Testis (tissue), 2 donors: ENCODE measurements at regions not wholly inside any gene's neighbourhood (a gene's known extent, or its start where the extent isn't known, plus 50 kb on each side); places are given as distances from the start of the nearest gene placed in this dataset.

Experiments
- DNase-seq: peaks from one replicate; pipeline ENCODE4 v3.0.0-alpha.2; 2019
- H3K27ac ChIP-seq, 2 donors: fragments of 200-600 bp; sonication (generic); one replicate each; pipeline ENCODE4 v1.5.1; 2019
- H3K27me3 ChIP-seq: fragments of 200-600 bp; sonication (generic); one replicate; pipeline ENCODE4 v1.5.1; 2019
- H3K36me3 ChIP-seq: fragments of 200-600 bp; sonication (generic); one replicate; pipeline ENCODE4 v1.5.1; 2017; ENCODE audit warnings: low read depth; ENCODE audit errors: missing control alignments
- H3K4me1 ChIP-seq: fragments of 200-600 bp; sonication (generic); one replicate; pipeline ENCODE4 v1.5.1; 2019
- H3K4me3 ChIP-seq, 2 donors: fragments of 200-600 bp; sonication (generic); one replicate each; pipeline ENCODE4 v1.5.1; 2017 to 2019
- H3K9me3 ChIP-seq: fragments of 200-600 bp; sonication (generic); one replicate; pipeline ENCODE4 v1.5.1; 2017
- POLR2A ChIP-seq: fragments of 450-650 bp; IDR thresholded peaks from one replicate; pipeline ENCODE4 v1.6.1; 2017; ENCODE audit warnings: antibody characterized with exemption, mild to moderate bottlenecking, moderate library complexity
- WGBS, 2 donors: methylation state at CpG; one replicate each; pipeline ENCODE4 v1.1.5; 2018; 5-methylcytosine and 5-hydroxymethylcytosine counted together
- intact Hi-C: fragments of 100-400 bp; cut with DNase I; formaldehyde crosslinking; loops from one replicate; pipeline ENCODE4 v1.15.1; 2023; ENCODE audit warnings: low total_unique reads
- TF ChIP-seq, protein P1 (sequence below), 3 experiments: fragments of 450-650 bp in 2 of 3; fragments of 200-600 bp in 1 of 3; sonication (generic) in 1 of 3; IDR thresholded peaks; one replicate each; pipeline ENCODE4 v1.5.1; 2016 to 2019; ENCODE audit warnings: antibody characterized with exemption in 3 of 3, mild to moderate bottlenecking in 2 of 3, moderate library complexity in 1 of 3

DNA sequence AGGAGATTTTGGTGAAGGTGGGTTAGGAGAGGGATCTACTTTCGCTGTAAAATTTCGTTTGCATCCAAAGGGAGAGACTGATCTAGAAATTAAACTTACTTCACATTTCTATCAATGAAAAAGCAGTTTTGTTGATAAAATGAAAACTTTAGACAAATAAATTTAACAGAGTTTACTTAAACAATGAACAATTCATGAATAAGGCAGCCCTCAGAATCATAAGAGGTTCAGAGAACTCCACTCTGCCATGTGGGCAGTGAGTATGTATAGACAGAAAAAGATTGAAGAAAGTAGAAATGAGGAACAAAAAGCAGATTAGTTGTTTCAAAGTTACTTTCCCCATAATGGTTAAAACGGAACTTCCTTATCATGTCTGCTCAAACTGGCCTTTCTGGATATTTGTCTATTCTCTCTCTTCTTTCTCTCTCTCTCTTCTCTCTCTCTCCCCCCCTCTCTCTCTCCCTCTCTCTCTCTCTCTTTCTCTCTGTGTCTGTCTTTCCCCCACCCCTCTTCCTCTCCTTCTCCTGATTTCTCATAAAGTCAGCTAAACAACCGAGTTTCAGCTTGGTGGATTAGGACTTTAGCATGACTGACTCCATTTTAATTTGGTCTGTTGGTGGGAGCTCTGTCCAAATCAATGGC lies 248.9 kb downstream of the TJP1 start:
- Histone ChIP-seq H3K27me3 (no peaks in the 10 kb centered on the region), H3K27ac (no peak overlapping the region), H3K4me1 (peaks cover 3% of the 10 kb centered on the region), H3K9me3 (no peaks in the 10 kb centered on the region), H3K36me3 (no peaks in the 10 kb centered on the region), H3K4me3 (no peak overlapping the region)
- TF ChIP-seq, protein P1, sequence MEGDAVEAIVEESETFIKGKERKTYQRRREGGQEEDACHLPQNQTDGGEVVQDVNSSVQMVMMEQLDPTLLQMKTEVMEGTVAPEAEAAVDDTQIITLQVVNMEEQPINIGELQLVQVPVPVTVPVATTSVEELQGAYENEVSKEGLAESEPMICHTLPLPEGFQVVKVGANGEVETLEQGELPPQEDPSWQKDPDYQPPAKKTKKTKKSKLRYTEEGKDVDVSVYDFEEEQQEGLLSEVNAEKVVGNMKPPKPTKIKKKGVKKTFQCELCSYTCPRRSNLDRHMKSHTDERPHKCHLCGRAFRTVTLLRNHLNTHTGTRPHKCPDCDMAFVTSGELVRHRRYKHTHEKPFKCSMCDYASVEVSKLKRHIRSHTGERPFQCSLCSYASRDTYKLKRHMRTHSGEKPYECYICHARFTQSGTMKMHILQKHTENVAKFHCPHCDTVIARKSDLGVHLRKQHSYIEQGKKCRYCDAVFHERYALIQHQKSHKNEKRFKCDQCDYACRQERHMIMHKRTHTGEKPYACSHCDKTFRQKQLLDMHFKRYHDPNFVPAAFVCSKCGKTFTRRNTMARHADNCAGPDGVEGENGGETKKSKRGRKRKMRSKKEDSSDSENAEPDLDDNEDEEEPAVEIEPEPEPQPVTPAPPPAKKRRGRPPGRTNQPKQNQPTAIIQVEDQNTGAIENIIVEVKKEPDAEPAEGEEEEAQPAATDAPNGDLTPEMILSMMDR (IDR thresholded peaks at IDR 0.05): no peak
- TF ChIP-seq POLR2A: no peak
- no peak for DNase-seq
- intact Hi-C loops: no loop called here
- WGBS, 2 donors: 65 to 81% methylated on average over 4 of the region's 4 CpGs

DNA sequence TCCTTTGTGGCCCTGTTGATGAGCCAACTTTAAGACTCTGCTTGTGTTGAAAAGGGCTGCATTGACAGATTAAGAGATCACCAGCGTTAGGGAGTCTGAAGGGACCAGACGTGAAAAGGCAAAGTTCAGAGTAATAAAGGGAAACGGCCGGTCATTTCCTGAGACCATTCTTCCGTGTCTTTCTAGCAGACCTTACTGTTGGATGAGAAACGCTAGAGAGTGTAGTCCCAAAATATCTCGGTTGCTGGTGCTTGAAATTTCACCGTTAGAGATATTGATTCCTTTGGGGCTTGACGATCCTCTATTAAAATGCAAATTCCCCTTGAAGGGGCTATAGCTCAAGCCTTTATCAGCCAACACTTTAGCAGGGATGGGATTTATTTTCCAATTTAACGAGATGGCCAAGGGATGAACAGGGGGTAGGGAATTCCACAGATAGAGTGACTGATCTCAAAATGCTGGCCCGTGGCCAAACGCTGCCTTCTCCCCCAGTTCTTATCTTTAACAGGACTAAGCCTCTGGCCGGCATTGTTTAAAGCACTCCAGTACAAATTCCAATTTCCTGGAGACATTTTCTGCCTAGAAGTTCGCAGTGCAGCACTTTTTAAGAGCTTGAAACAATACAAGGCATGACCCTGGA lies 250.4 kb downstream of the TJP1 start:
- Histone ChIP-seq H3K36me3 (no peaks in the 10 kb centered on the region), H3K9me3 (no peaks in the 10 kb centered on the region), H3K4me3 (no peak overlapping the region), H3K27me3 (no peaks in the 10 kb centered on the region), H3K27ac (no peak overlapping the region), H3K4me1 (peaks cover 3% of the 10 kb centered on the region)
- TF ChIP-seq, protein P1 (IDR thresholded peaks at IDR 0.05): no peak
- TF ChIP-seq POLR2A: no peak
- intact Hi-C loops: no loop called here
- DNase-seq: peak; percentile 53
- 1% methylated on average over 14 of the region's 14 CpGs for WGBS, 2 donors

DNA sequence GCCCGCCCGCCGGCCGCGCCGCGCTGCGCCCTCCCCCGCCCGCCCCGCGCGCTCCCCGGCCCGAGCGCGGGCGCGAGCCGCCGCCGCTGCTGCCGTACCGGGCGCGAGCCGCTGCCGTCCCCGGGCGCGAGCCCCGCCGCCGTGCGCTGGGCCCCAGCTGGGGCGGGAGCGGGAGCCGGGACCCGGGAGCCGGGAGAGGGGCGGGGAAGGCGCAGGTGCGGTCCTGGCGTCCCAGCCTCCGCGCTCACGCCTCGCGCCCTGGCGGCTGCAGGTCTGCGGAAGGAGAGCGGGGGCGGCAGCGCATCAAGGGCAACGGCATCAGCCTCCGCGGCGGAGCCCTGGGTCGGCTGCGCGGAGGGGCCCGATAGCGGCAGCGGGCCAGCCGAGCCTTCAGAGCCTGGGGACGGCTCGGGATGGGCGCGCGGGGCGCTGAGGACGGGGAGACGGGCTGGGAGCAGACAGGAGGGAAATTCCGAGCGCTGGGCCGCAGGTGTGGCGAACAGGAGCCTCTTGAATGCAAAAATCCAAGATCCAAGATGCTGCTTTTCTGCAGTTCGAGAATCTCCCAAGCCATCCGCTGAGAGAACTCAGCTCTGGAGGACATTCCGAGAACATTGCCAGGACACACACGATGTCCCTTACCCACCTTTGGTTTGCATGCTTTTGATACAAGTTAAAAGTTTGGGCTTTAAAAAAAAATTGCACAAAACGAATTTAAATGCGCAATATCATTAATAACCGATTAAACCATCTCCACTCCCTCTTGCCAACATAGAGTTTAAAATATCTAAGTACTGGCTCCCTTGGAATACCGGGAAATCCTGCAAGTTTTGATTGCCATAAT lies 251.1 kb downstream of the TJP1 start:
- Histone ChIP-seq H3K4me1 (peaks cover 3% of the 10 kb centered on the region), H3K36me3 (no peaks in the 10 kb centered on the region), H3K9me3 (no peaks in the 10 kb centered on the region), H3K27ac (peak overlapping the region in 1 of 2 donors; percentile 12), H3K4me3 (peak overlapping the region; percentile 44 to 58), H3K27me3 (no peaks in the 10 kb centered on the region)
- TF ChIP-seq, protein P1 (IDR thresholded peaks at IDR 0.05): no peak
- no peak for TF ChIP-seq POLR2A
- peak; percentile 64 for DNase-seq
- intact Hi-C loops: no loop called here
- WGBS, 2 donors: 1% methylated on average over 8 to 69 of the region's 85 CpGs

DNA sequence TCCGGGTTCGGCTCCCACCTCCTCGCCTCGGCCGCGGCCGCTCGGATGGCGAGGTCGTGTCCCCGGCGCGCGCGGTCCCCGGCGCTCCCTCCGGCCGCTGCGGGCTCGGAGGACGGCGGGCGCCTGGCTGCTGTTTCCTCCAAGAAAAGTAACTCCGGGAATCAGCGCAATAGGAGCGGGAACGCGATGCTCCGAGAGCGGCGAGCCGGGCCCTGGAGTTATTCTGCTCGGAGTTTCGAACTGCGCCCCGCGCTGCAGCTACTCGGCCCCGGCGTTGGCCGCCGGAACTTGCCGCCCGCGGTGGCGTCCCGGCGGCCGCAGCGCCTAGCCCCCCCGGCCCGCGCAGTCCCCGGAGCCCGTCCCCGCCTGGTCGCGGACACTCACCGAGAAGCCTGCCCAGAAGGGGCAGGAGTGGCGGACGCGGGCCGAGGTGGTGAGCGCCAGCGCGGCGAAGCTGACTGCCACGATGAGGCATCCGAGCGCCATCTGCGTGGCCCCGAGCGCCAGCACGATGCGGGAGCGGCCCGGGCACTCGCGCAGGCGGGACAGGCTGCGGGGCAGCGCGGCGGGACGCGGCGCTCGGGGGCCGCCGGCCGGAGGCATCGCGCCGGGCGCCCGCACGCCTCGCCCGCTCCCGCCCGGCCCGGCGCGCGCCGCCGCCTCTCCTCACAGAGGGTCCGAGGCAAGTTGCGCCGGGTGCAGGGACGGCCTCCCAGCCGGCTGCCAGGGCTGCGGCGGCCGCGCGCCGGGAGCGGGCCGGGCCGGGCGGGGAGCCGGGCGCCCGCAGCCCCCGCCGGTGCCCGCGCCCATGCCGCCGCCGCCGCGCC lies 251.9 kb downstream of the TJP1 start:
- Histone ChIP-seq H3K9me3 (no peaks in the 10 kb centered on the region), H3K36me3 (no peaks in the 10 kb centered on the region), H3K27ac (peak overlapping the region in 1 of 2 donors; percentile 41), H3K4me1 (peaks cover 3% of the 10 kb centered on the region), H3K4me3 (peak overlapping the region; percentile 57 to 61), H3K27me3 (no peaks in the 10 kb centered on the region)
- intact Hi-C loops: no loop called here
- WGBS, 2 donors: 1 to 2% methylated on average over 23 to 33 of the region's 135 CpGs
- no peak for DNase-seq
- TF ChIP-seq POLR2A: no peak
